Astrocyte (in vitro differentiated cells and primary cell): ENCODE measurements at regions not wholly inside any gene's neighbourhood (a gene's known extent, or its start where the extent isn't known, plus 50 kb on each side); places are given as distances from the start of the nearest gene placed in this dataset.

Experiments used
- DNase-seq: peaks from one replicate; pipeline ENCODE4 v3.0.0-alpha.2; 2010; ENCODE audit warnings: low read depth
- FAIRE-seq: peaks from 2 replicates; lab custom pipeline; 2011; peaks lifted over from hg19 to GRCh38; lab: Jason Lieb, UNC
- H2AFZ ChIP-seq: 2 replicates; pipeline ENCODE4 v1.6.0; 2012; ENCODE audit warnings: low read depth, low read length, inconsistent platforms
- H3K27ac ChIP-seq: 2 replicates; pipeline ENCODE4 v1.5.1; 2011; ENCODE audit warnings: low read depth, low read length, inconsistent platforms
- H3K27me3 ChIP-seq: 2 replicates; pipeline ENCODE4 v1.6.0; 2011; ENCODE audit warnings: low read length, inconsistent platforms; ENCODE audit not compliant: insufficient read depth
- H3K36me3 ChIP-seq: 2 replicates; pipeline ENCODE4 v1.5.1; 2011; ENCODE audit warnings: low read length, inconsistent platforms; ENCODE audit not compliant: insufficient read depth
- H3K4me1 ChIP-seq: 2 replicates; pipeline ENCODE4 v1.5.1; 2011; ENCODE audit warnings: low read length, inconsistent platforms; ENCODE audit not compliant: insufficient read depth
- H3K4me2 ChIP-seq: 2 replicates; pipeline ENCODE4 v1.6.0; 2012; ENCODE audit warnings: low read length, inconsistent platforms
- H3K4me3 ChIP-seq: 2 replicates; pipeline ENCODE4 v1.5.1; 2011; ENCODE audit warnings: low read depth, mild to moderate bottlenecking, low read length, inconsistent platforms; ENCODE audit not compliant: insufficient read depth
- H3K79me2 ChIP-seq: 2 replicates; pipeline ENCODE4 v1.6.0; 2012; ENCODE audit warnings: mild to moderate bottlenecking, low read length, inconsistent platforms; ENCODE audit not compliant: insufficient read depth
- H3K9ac ChIP-seq: 2 replicates; pipeline ENCODE4 v1.6.0; 2012; ENCODE audit warnings: mild to moderate bottlenecking, low read length, inconsistent platforms
- H3K9me3 ChIP-seq: 2 replicates; pipeline ENCODE4 v1.5.1; 2012; ENCODE audit warnings: low read depth, mild to moderate bottlenecking, low read length, inconsistent platforms; ENCODE audit not compliant: insufficient read depth
- H4K20me1 ChIP-seq: 2 replicates; pipeline ENCODE4 v1.6.0; 2012; ENCODE audit warnings: low read length, inconsistent platforms; ENCODE audit not compliant: insufficient read depth
- H3K27ac Mint-ChIP-seq: one replicate; pipeline ENCODE4 v1.8.0; 2021; ENCODE audit warnings: mild to moderate bottlenecking, mixed read lengths; ENCODE audit not compliant: unreplicated experiment
- H3K27me3 Mint-ChIP-seq: one replicate; pipeline ENCODE4 v1.8.0; 2021; ENCODE audit warnings: low read depth, mixed read lengths; ENCODE audit not compliant: unreplicated experiment
- H3K36me3 Mint-ChIP-seq: one replicate; pipeline ENCODE4 v1.8.0; 2021; ENCODE audit warnings: low read depth, mixed read lengths; ENCODE audit not compliant: unreplicated experiment
- H3K4me1 Mint-ChIP-seq: one replicate; pipeline ENCODE4 v1.8.0; 2021; ENCODE audit warnings: low read depth, mixed read lengths; ENCODE audit not compliant: unreplicated experiment
- H3K4me3 Mint-ChIP-seq: one replicate; pipeline ENCODE4 v1.8.0; 2021; ENCODE audit warnings: mild to moderate bottlenecking, moderate library complexity, mixed read lengths; ENCODE audit not compliant: unreplicated experiment
- H3K9me3 Mint-ChIP-seq: one replicate; pipeline ENCODE4 v1.8.0; 2021; ENCODE audit warnings: mild to moderate bottlenecking, mixed read lengths; ENCODE audit not compliant: unreplicated experiment
- CTCF ChIP-seq: IDR thresholded peaks from 2 replicates; pipeline ENCODE4 v1.5.1; 2011; ENCODE audit warnings: low read depth, mild to moderate bottlenecking, inconsistent platforms, low read length, moderate library complexity; ENCODE audit not compliant: insufficient read depth
- EZH2 ChIP-seq: IDR thresholded peaks from 2 replicates; pipeline ENCODE4 v1.6.1; 2012; ENCODE audit warnings: mild to moderate bottlenecking, low read length, inconsistent platforms; ENCODE audit not compliant: insufficient read depth

GRCh38 chr7:41889472-41889871 lies 186.6 kb upstream of the INHBA start:
- no peak overlapping the region for H2AFZ ChIP-seq

GRCh38 chr7:41889040-41889439 lies 186.2 kb upstream of the INHBA start:
- no peak overlapping the region for H3K9ac ChIP-seq
- H3K4me1 Mint-ChIP-seq = peaks cover 47% of the 10 kb centered on the region
- H4K20me1 ChIP-seq = no peaks in the 10 kb centered on the region
- peak; percentile 73 for FAIRE-seq
- H3K9me3 Mint-ChIP-seq = peaks cover 3% of the 10 kb centered on the region
- no peaks in the 10 kb centered on the region for H3K9me3 ChIP-seq
- no peak overlapping the region for H3K4me3 Mint-ChIP-seq
- no peak overlapping the region for H3K27ac ChIP-seq
- no peak overlapping the region for H3K4me3 ChIP-seq
- no peak for TF ChIP-seq CTCF
- TF ChIP-seq EZH2 = no peak
- H3K4me2 ChIP-seq = no peak overlapping the region
- no peaks in the 10 kb centered on the region for H3K36me3 ChIP-seq
- DNase-seq = no peak
- H3K27me3 Mint-ChIP-seq = no peaks in the 10 kb centered on the region
- no peak overlapping the region for H3K27ac Mint-ChIP-seq
- no peaks in the 10 kb centered on the region for H3K27me3 ChIP-seq
- no peaks in the 10 kb centered on the region for H3K36me3 Mint-ChIP-seq
- H3K4me1 ChIP-seq = peaks cover 37% of the 10 kb centered on the region
- no peaks in the 10 kb centered on the region for H3K79me2 ChIP-seq
- peak overlapping the region; percentile 9 for H2AFZ ChIP-seq

More at GRCh38 chr7:41889472-41889871, 186.6 kb upstream of the INHBA start:
- Histone ChIP-seq H3K27ac (no peak overlapping the region), H3K9me3 (no peaks in the 10 kb centered on the region), H3K36me3 (no peaks in the 10 kb centered on the region), H4K20me1 (no peaks in the 10 kb centered on the region), H3K4me3 (no peak overlapping the region), H3K79me2 (no peaks in the 10 kb centered on the region), H3K9ac (no peak overlapping the region), H3K4me2 (no peak overlapping the region), H3K27me3 (no peaks in the 10 kb centered on the region), H3K4me1 (peaks cover 33% of the 10 kb centered on the region)
- no peak overlapping the region for H3K4me3 Mint-ChIP-seq
- H3K36me3 Mint-ChIP-seq = no peaks in the 10 kb centered on the region
- peaks cover 43% of the 10 kb centered on the region for H3K4me1 Mint-ChIP-seq
- TF ChIP-seq CTCF (no peak), EZH2 (no peak)
- no peaks in the 10 kb centered on the region for H3K27me3 Mint-ChIP-seq
- FAIRE-seq (no peak), DNase-seq (peak; percentile 7)
- peaks cover 3% of the 10 kb centered on the region for H3K9me3 Mint-ChIP-seq
- H3K27ac Mint-ChIP-seq = no peak overlapping the region

- Mint-ChIP-seq H3K27ac (peak overlapping the region; percentile 22), H3K27me3 (no peaks in the 10 kb centered on the region), H3K36me3 (no peaks in the 10 kb centered on the region), H3K4me1 (peaks cover 49% of the 10 kb centered on the region), H3K4me3 (no peak overlapping the region), H3K9me3 (peaks cover 3% of the 10 kb centered on the region)
- H3K27ac ChIP-seq = peak overlapping the region; percentile 96
- TF ChIP-seq EZH2 (no peak), CTCF (no peak)
- no peak for FAIRE-seq
- peak overlapping the region; percentile 83 for H3K9ac ChIP-seq
- H3K4me3 ChIP-seq = no peak overlapping the region
- DNase-seq = no peak
- no peaks in the 10 kb centered on the region for H3K9me3 ChIP-seq
- peaks cover 40% of the 10 kb centered on the region for H3K4me1 ChIP-seq
- H3K27me3 ChIP-seq = no peaks in the 10 kb centered on the region
- H4K20me1 ChIP-seq = no peaks in the 10 kb centered on the region
- peak overlapping the region; percentile 39 for H2AFZ ChIP-seq
- H3K36me3 ChIP-seq = no peaks in the 10 kb centered on the region
- H3K79me2 ChIP-seq = no peaks in the 10 kb centered on the region
- peak overlapping the region; percentile 78 for H3K4me2 ChIP-seq
Observed at GRCh38 chr7:41887416-41887815, 184.5 kb upstream of the INHBA start.
